GM19467 (cell line): ENCODE measurements at regions not wholly inside any gene's neighbourhood (a gene's known extent, or its start where the extent isn't known, plus 50 kb on each side); places are given as distances from the start of the nearest gene placed in this dataset.
"Not testable (repeated sequence)": the region's sequence is repeated elsewhere in the genome, so short reads cannot be mapped to it uniquely, and the experiment has no call there.

ENCODE experiments used
- ATAC-seq: cut with Tn5 transposase; IDR thresholded peaks from one replicate; pipeline ENCODE4 v1.9.1; 2021; ENCODE audit warnings: mild to moderate bottlenecking, moderate library complexity; ENCODE audit not compliant: unreplicated experiment

DNA sequence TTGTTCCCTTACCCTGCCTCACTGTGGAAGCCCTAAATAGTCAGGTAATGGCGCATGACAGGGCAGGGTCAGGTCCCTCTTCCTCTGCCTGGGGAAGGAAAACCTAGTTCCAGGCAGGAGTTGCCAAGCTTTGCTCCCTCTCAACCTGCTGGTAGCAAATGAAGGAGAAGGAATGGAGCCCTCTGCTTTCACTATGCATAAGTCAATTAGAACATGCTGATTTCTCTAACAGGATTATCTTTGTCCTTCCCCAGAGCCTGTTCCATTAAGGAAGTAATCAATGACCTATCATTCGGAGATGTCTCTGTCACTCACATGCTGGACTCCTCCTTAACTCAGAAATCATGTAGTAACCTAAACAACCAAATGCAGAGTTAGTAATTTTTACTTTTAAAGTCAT lies 161.8 kb upstream of the NFIA start:
- no peak for ATAC-seq

DNA sequence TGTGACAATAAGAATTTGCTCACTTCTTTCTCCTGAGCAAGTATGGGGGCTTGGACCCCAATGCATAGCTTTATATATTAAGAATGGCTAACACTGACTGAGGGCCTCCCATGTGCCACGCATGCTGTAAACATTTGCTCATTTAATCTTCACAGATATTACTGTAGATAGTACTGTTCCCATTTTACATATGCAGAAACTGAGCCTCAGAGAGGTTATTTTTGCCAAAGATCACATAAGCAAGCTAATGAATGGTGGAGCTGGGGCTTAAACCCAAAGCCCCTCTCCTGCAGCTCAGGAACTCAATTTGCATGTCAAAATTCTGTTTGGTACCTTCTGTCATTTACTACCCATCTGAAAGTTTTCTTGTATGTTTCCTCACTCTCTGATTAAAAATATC lies 163.5 kb upstream of the NFIA start:
- no peak for ATAC-seq

DNA sequence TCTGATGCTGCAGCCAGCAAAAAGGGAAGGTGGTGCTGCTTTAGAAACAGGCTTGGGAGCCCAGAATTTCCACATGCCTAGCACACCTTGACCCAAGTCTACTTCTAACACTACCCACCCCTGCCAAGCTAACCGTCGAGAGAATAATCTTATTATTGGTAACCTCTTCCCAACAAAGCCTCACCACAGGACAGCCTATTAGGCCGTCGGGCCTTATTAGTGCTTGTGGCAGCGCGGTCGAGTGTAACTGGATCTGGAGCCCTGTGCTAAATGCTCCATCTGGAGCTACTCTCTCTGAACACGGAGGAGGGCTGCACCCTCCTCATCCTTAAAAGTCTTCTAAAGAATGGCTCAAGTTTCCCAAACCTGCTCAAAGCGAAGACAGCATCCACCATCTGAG lies 165.5 kb upstream of the NFIA start:
- no peak for ATAC-seq

- ATAC-seq, result no peak
Observed at GRCh38 chr1:60916199-60916598, 166.2 kb upstream of the NFIA start.

DNA sequence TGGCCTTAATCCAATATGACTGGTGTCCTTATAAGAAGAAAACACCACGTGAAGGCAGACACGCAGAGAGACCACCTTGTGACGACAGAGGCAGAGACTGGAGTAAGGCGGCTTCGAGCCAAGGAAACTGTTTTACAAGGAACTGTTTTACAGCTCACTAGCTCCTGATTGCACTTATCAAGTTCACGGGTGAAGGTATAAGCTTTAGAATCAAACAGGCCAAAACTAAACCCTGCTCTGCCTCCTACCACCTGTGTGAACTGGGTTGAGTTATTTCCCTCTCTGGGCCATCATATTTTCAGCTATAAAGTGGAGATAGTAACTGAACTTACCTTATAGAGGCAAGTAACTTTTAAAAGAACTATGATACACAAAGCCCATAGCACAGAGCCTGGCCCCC lies 166.9 kb upstream of the NFIA start:
- no peak for ATAC-seq

- ATAC-seq, result no peak
Observed at GRCh38 chr1:60914982-60915381, 167.4 kb upstream of the NFIA start.

DNA sequence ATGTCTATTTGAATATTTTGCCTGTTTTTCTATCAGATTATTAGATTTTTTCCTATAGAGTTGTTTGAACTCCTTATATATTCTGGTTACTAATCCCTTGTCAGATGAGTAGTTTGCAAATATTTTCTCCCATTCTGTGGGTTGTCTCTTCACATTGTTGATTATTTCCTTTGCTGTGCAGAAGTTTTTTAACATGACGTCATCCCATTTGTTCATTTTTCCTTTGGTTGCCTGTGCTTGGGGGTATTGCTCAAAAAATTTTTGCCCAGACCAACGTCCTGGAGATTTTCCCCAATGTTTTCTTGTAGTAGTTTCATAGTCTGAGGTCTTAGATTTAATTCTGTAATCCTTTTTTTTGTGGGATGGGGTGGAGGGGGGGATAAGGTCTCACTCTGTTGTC lies 168.7 kb upstream of the NFIA start:
- ATAC-seq, result not testable (repeated sequence)

GRCh38 chr1:60913039-60913438 lies 169.3 kb upstream of the NFIA start:
- no peak for ATAC-seq

GRCh38 chr1:60911966-60912697 lies 170.2 kb upstream of the NFIA start:
- no peak for ATAC-seq

- ATAC-seq, result no peak
Observed at GRCh38 chr1:60908159-60908558, 174.2 kb upstream of the NFIA start.

GRCh38 chr1:60906526-60906925 lies 175.8 kb upstream of the NFIA start:
- ATAC-seq, result no peak

GRCh38 chr1:60906039-60906438 lies 176.3 kb upstream of the NFIA start:
- ATAC-seq, result no peak

DNA sequence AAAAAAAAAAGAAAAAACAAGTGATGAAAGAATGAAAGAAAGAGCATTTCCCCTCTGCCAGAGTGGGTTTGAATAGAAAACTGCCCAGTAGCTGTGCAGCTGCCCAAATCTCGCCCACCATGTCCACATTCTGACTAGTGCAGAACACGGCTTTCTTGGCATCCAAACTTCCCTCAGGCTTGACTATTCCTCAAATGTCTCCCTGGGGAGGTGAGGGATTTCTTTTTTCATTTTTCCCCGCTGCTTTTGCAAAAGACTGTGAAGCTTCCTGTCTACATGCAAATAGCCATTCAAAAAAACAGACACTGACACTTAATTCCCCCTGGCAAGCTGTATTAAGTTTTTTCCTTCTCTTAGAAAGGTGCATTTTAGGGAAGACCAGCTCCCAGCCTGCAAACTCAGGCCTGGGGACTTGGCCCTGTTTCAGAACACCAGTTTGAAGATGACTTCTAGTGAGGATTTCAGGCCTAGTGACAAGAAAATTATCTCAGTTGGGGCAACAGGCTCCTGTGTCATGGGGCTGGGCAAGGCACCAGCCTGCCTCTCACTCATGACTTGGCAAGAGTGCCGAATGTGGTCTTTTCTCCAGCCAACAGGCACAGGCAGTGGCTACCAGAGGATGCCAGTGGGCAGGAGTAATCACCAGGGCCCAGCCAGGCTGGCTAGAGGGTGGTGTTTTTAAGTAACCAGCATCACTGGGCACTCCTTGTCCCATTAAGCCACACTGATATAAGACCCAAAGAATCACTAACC lies 178.1 kb upstream of the NFIA start:
- no peak for ATAC-seq

DNA sequence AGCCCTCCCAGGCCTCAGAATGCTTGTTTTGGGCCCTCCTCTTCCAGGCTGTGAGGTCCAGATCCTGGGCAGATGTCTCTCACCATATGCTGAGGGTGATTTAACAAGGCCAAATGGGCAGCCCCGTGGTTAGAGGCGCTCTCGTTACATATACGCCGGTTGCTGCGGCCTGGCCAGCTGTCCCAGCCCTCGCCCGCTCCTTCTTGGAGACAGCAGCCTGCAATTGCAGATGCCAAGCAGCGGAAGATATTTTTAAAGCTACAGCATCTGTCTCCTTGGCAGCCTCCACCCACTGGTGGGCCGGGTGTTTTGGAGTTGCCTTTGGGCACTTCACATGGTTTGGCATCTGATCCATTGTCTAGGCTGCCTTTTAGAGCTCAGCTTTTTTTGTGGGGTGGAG lies 178.8 kb upstream of the NFIA start:
- no peak for ATAC-seq

- no peak for ATAC-seq
Observed at GRCh38 chr1:60899464-60899863, 182.9 kb upstream of the NFIA start.

- ATAC-seq, result no peak
Observed at GRCh38 chr1:60898987-60899386, 183.4 kb upstream of the NFIA start.

- no peak for ATAC-seq
Observed at GRCh38 chr1:60898413-60898812, 183.9 kb upstream of the NFIA start.

- ATAC-seq, result no peak
Observed at GRCh38 chr1:60896701-60897363, 185.5 kb upstream of the NFIA start.

DNA sequence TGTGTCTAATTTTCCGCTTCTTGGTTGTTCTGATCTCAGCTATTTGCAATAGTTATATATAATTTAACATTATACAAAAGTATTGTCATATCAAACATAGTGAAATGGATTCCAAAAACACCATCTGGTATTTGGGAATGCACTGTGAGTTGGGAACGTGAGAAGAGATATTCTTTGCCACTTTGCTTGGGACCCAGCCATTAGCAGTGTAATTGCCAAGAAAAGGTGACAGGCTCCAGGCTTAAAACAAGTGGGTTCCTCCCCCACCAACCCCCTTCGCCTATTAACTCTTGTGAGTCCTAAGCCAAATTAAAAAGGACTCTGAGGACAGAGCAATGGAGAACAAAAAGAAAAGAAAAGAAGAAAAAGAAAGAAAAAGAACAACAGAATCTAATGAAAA lies 186.7 kb upstream of the NFIA start:
- no peak for ATAC-seq

DNA sequence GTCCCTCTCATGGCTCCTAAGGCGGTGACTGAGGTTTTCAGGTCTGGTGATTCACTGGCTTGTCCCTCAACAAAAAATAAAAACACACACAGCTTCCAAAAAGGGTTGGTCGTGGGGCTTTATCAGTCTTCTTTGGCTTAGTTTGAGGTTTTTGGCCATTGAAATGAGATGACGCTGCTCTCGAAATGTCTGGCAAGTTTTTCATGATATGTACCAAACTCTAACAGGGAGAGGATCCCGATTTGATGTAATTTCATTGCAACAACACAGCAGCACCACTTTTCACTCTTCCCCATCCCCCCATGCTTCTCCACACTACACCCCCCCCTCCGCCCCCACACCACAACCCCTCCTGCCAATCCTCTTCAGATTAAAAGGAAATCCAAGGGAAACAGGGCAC lies 187.1 kb upstream of the NFIA start:
- no peak for ATAC-seq

GRCh38 chr1:60894741-60895140 lies 187.6 kb upstream of the NFIA start:
- ATAC-seq, result no peak

DNA sequence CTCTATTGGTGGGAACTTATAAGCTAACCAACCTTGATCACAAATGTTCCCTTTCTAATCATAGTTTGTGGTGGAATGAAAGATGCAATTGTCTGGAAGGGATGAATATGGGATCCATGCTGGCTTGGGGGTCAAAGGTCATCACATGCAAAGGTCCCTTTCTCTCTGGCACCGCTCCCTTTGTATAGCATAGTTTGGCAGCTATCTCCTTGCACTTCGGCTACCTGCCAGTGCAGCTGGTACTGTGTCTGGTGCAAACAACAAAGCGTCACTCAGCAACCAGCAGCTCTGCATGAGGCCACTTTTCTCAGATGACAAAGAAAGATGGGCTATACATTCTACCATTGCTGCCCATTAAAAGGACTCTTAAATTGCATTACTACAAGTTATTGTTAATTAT lies 188.2 kb upstream of the NFIA start:
- ATAC-seq, result no peak
